BLaER1 treated with 17β-estradiol and CSF1 and Interleukin-3, amounts not matched to agents 10 nM and 100 nM (cell line): ENCODE measurements at regions not wholly inside any gene's neighbourhood (a gene's known extent, or its start where the extent isn't known, plus 50 kb on each side); places are given as distances from the start of the nearest gene placed in this dataset.
A peak's percentile ranks its signal among the peaks of the same experiment; 100 is the strongest.

Experiments
- H3K27ac ChIP-seq, 11 experiments: shearing (Covaris generic); formaldehyde crosslinking; 2 replicates each; pipeline ENCODE4 v1.8.1; 2022
- H3K27me3 ChIP-seq, 11 experiments: shearing (Covaris generic); formaldehyde crosslinking; 2 replicates each; pipeline ENCODE4 v1.8.1; 2022
- H3K36me3 ChIP-seq, 11 experiments: shearing (Covaris generic); formaldehyde crosslinking; 2 replicates each; pipeline ENCODE4 v1.8.1; 2022
- H3K4me1 ChIP-seq, 10 experiments: shearing (Covaris generic); formaldehyde crosslinking; 2 replicates each; pipeline ENCODE4 v1.8.1; 2022
- H3K4me2 ChIP-seq, 11 experiments: shearing (Covaris generic); formaldehyde crosslinking; 2 replicates each; pipeline ENCODE4 v1.8.1; 2022
- H3K4me3 ChIP-seq, 10 experiments: shearing (Covaris generic); formaldehyde crosslinking; 2 replicates each; pipeline ENCODE4 v1.8.1; 2022
- H3K9ac ChIP-seq, 11 experiments: shearing (Covaris generic); formaldehyde crosslinking; 2 replicates each; pipeline ENCODE4 v1.8.1; 2022
- H3K9me3 ChIP-seq, 11 experiments: shearing (Covaris generic); formaldehyde crosslinking; replicated peaks in 1 of 11; 2 replicates each; pipeline ENCODE4 v1.8.1; 2022
- H4K20me1 ChIP-seq, 11 experiments: shearing (Covaris generic); formaldehyde crosslinking; 2 replicates each; pipeline ENCODE4 v1.8.1; 2022
- Cebpa-rat ChIP-seq, 11 experiments: shearing (Covaris generic); IDR thresholded peaks; 2 replicates each; pipeline ENCODE4 v1.8.1; 2022

DNA sequence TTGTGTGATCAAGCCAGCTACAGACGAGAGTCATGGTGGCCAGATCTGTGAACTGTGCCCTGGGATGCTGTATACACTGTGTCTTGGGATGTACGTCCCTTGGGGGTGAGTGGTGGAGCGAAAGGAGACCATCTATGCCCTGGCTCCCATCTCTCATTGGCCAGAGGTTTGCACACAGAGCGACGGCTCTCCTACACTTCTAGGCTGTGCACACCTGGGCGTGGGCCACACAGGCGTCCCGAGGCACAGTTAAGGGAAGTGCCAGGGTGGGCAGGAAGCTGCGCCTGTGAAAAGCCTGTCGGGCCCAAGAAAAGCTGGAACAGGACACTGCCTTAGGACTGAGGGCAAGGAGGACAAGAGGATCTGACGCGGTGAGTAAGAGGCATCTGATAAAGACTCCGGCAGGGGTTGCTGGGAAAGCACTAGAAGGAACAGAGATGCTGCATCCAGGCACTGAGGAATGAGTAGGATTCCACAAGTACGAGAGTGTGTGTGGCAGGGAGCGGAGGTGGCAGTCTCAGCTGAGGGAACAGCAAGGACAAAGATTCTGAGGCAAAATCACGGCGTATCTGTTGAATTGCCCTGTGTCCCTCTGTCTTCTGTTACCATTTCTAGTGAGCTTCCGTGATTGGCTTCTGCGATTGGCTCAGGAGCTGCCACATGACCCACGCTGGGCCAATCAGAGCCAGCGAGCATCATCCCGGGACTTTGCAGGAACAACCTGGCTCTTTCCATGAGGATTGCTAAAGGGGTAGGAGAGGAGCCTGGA lies 67.9 kb upstream of the ZBTB40 start:
- no peak overlapping the region for H3K9ac ChIP-seq
- H3K4me3 ChIP-seq: no peak overlapping the region
- H3K4me2 ChIP-seq: no peak overlapping the region
- no peaks in the 10 kb centered on the region for H3K36me3 ChIP-seq
- H3K4me1 ChIP-seq: peaks cover 5 to 10% (median 8%) of the 10 kb centered on the region in 10 experiments; a peak in 17 of 20 replicates
- TF ChIP-seq Cebpa-rat (IDR thresholded peaks at IDR 0.05): no peak
- H4K20me1 ChIP-seq: no peaks in the 10 kb centered on the region; a peak in 2 of 22 replicates
- no peak overlapping the region for H3K27ac ChIP-seq
- no peaks in the 10 kb centered on the region for H3K27me3 ChIP-seq
- H3K9me3 ChIP-seq: no peaks in the 10 kb centered on the region

DNA sequence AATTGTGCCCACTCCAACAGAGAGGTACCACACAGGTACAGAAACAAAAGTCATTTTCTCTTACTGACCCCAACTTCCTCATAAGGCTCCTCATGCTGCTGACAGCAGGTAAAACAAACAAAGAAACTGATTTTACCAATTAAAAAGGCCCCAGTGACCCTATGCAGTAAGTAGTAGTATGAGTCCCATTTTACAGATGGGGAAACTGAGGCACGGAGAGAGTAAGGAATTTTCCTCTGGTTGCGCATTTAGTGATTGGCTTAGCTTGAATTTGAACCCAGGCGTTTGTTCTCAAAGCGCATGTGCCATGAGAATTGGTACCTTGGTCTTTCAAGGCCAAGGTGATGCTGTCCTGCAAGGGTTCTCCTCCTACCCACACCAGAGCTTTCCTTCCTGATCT lies 66.1 kb upstream of the ZBTB40 start:
- H3K4me1 ChIP-seq: peaks cover 0 to 6% (median 2%) of the 10 kb centered on the region in 10 experiments; a peak in 15 of 20 replicates
- no peak overlapping the region for H3K27ac ChIP-seq
- no peak overlapping the region for H3K9ac ChIP-seq
- no peak overlapping the region for H3K4me3 ChIP-seq
- H3K9me3 ChIP-seq: no peaks in the 10 kb centered on the region
- H3K36me3 ChIP-seq: no peaks in the 10 kb centered on the region
- H4K20me1 ChIP-seq: peaks cover 0 to 5% (median 0%) of the 10 kb centered on the region in 11 experiments; a peak in 3 of 22 replicates
- no peak overlapping the region for H3K4me2 ChIP-seq
- no peaks in the 10 kb centered on the region for H3K27me3 ChIP-seq
- TF ChIP-seq Cebpa-rat (IDR thresholded peaks at IDR 0.05): no peak

DNA sequence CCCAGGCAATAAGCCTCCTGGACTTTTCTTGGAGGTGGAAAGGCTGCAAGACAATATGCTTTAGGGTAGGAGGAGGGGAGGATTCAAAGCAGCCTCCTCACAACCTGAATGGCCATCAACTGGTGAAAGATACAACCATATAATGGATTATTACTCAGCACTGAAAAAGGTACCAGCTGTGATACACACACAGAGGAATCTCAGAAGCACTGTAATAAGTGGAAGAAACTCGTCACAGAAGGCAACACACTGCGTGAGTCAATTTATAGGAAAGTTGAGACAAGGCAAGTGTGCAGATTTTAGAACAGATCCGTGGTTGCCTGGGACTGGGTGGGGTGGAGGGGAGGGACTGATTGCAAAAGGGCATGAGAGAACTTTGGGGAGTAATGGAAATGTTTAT lies 64.9 kb upstream of the ZBTB40 start:
- no peaks in the 10 kb centered on the region for H3K27me3 ChIP-seq
- TF ChIP-seq Cebpa-rat (IDR thresholded peaks at IDR 0.05): no peak

DNA sequence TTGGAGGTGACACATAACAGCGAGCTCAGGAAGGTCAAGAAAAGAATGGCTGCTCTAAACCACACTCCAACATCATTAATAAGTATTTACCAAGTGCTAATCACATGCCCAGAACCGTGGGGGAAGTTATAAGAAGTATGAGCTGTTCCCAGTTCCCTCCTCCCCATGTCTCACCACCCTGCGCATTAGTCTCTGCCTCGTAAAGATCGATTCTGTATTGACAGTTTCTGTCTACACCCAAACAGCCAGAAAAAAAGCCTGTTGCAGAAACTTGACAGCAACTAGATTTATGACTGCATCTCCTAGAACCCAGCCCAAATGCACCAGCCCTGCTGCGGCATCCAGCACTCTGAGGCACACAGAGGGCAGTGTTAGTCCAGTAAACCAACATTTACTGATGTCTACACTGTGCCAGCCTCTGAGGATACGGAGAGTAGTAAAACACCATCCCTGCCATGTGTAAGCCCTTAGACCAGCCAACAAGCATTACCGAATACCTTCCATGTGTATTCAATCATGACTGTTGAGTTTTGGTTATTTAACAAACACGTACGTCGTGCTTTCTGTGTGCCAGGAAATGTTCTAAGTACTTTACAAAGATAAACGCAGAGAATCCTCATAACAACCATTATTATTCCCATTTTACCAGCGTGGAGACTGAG lies 63.6 kb upstream of the ZBTB40 start:
- no peaks in the 10 kb centered on the region for H3K27me3 ChIP-seq
- TF ChIP-seq Cebpa-rat (IDR thresholded peaks at IDR 0.05): no peak
- H3K27ac ChIP-seq: no peak overlapping the region
- no peak overlapping the region for H3K9ac ChIP-seq
- no peaks in the 10 kb centered on the region for H3K9me3 ChIP-seq
- no peak overlapping the region for H3K4me3 ChIP-seq
- peaks cover 0 to 4% (median 0%) of the 10 kb centered on the region in 10 experiments; a peak in 2 of 20 replicates for H3K4me1 ChIP-seq
- no peaks in the 10 kb centered on the region for H3K36me3 ChIP-seq
- peaks cover 0 to 5% (median 0%) of the 10 kb centered on the region in 11 experiments; a peak in 3 of 22 replicates for H4K20me1 ChIP-seq
- H3K4me2 ChIP-seq: no peak overlapping the region

More for the DNA sequence above, 64.9 kb upstream of the ZBTB40 start:
- Histone ChIP-seq H3K36me3 (no peaks in the 10 kb centered on the region), H3K9me3 (no peaks in the 10 kb centered on the region), H3K4me2 (no peak overlapping the region), H3K9ac (no peak overlapping the region), H4K20me1 (peaks cover 0 to 5% (median 0%) of the 10 kb centered on the region in 11 experiments; a peak in 3 of 22 replicates), H3K4me3 (no peak overlapping the region), H3K4me1 (peaks cover 0 to 4% (median 0%) of the 10 kb centered on the region in 10 experiments; a peak in 2 of 20 replicates), H3K27ac (no peak overlapping the region)

DNA sequence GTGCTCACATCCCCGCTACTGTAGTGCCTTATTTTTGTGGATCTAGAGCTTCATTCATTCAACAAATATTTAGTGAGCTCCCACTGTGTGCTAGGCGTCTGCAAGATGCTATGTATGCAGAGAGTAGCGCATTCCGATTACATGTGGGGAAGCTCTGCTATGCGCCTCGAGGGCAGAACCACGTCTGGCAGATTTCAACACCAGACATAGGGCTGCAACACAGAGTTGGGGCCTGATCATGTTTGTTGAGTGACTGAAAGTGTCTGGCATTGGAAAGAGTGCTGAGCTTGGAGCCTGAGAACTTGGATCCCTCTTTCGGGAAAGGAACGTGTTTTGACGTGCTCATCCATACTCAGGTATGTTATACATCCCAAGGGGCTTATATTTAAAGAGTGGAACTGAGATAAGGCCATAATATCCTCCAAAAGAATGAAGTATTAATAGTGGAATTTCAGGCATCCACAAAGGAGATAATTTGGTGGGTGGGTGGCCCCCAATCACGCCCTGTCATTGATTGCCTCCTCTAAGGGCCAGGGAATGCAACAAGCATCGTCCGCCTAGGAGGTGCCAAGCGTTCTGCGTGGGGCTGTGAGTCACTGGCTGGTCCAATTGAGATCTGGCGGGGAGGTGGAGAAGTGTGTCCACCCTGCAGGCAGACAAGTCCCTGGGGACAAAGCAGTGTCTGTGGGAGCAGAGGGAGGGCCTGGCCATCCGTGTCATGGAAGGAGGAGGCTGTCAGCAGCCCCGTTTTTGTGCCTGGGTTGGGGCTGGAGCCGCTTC lies 62.8 kb upstream of the ZBTB40 start:
- H3K4me2 ChIP-seq: no peak overlapping the region
- H3K27me3 ChIP-seq: no peaks in the 10 kb centered on the region

DNA sequence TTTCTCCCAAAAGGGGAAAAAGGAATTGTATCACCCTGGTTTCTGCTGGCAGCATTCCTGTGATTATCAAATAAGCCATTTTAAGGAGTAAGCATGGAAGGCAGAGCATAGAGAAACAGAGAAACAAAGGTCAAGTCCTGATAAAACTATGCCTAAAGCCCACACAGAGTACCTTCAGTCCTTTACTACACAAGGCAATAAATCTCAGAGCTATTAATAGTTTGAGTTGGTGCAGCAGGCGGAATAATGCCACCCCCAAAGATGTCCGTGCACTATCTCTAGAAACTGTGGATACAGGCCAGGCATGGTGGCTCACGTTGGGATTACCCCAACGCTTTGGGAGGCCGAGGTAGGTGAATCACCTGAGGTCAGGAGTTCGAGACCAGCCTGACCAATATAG lies 58.1 kb upstream of the ZBTB40 start:
- Histone ChIP-seq H3K27me3 (peaks cover 5 to 20% (median 17%) of the 10 kb centered on the region in 11 experiments; a peak in 20 of 22 replicates), H3K9ac (no peak overlapping the region), H3K4me1 (peaks cover 0 to 6% (median 1%) of the 10 kb centered on the region in 10 experiments; a peak in 9 of 20 replicates), H3K4me2 (no peak overlapping the region), H3K9me3 (no peaks in the 10 kb centered on the region), H3K4me3 (no peak overlapping the region), H4K20me1 (peaks cover 0 to 5% (median 0%) of the 10 kb centered on the region in 11 experiments; a peak in 1 of 22 replicates), H3K36me3 (no peaks in the 10 kb centered on the region), H3K27ac (no peak overlapping the region)
- TF ChIP-seq Cebpa-rat (IDR thresholded peaks at IDR 0.05): no peak

More for the DNA sequence above, 62.8 kb upstream of the ZBTB40 start:
- H3K4me3 ChIP-seq: no peak overlapping the region
- peaks cover 0 to 4% (median 0%) of the 10 kb centered on the region in 10 experiments; a peak in 2 of 20 replicates for H3K4me1 ChIP-seq
- no peak overlapping the region for H3K27ac ChIP-seq
- H3K9ac ChIP-seq: no peak overlapping the region
- no peaks in the 10 kb centered on the region for H3K9me3 ChIP-seq
- H3K36me3 ChIP-seq: no peaks in the 10 kb centered on the region
- H4K20me1 ChIP-seq: peaks cover 0 to 5% (median 0%) of the 10 kb centered on the region in 11 experiments; a peak in 3 of 22 replicates
- no peak for TF ChIP-seq Cebpa-rat (IDR thresholded peaks at IDR 0.05)

DNA sequence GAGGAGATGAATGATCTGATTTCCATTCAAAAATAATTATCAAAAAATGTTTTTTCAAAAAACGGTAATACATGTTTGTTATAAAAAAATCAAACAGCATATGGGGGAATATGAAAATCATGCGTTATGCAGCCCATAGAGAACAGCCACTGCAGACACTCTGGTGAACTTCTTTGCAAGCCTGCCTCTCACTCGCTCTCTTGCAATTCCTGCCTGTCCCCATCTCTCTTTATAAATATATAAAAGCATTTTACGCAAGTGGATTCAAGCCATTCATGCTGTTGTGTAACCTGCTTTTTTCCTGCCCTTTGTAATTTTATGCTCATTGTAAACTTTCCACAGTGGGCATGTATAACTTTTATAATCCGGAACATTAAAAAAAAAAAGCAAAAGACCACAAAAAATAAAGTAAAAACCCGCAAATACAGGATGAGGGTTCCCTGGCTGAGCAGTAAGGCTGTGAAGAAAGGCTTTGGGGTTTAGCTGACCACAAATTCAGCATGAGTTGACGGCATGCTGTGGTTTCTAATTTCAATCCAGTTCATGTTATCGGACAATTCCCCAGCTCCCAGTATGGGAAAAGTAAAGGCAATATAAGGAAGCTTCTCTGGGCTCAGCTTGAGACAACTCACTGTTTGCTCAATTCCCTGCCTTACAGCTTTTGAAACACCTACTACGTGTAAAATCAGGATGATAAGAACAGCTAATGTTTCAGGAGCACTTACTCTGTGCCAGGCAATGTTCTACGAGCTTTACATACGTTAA lies 52.8 kb upstream of the ZBTB40 start:
- Histone ChIP-seq H3K9me3 (no peaks in the 10 kb centered on the region), H3K9ac (no peak overlapping the region), H4K20me1 (peaks cover 0 to 27% (median 0%) of the 10 kb centered on the region in 11 experiments; a peak in 3 of 22 replicates), H3K36me3 (no peaks in the 10 kb centered on the region), H3K4me2 (peak overlapping the region; percentile 1 to 34 (median 22); a peak in 14 of 22 replicates), H3K4me1 (peaks cover 4 to 12% (median 8%) of the 10 kb centered on the region in 10 experiments; a peak in 14 of 20 replicates), H3K27ac (no peak overlapping the region), H3K27me3 (peaks cover 15 to 42% (median 38%) of the 10 kb centered on the region in 11 experiments; a peak in 20 of 22 replicates), H3K4me3 (no peak overlapping the region)
- no peak for TF ChIP-seq Cebpa-rat (IDR thresholded peaks at IDR 0.05)

DNA sequence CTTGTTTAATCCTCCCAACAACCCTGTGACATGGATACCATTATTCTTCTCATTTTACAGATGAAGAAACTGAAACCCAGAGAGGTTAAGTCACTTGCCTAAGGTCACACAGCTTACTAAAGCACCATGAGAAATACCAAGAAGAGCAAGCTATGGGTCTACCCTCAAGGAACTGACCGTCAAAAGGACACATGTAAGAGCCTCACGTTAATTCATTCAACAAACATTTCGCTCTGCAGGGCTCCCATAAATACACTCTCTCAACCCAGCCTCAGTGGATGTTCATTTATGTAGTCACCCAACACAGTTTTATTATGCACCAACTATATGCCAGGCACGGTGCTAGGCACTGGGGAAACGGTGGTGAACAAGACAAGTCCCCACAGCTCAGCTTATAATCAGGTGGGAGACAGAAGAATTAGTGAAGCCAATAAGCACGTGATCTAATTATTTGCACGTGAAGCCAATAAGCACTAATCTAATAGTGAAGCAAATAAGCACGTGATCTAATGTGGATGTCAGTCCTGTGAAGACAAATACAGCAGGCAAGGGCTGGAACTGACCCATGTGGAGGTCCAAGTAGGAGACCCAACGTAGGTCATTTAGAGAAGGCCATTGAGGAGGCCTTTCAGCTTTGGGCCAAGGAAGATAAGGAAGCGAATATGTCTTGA lies 52.1 kb upstream of the ZBTB40 start:
- Histone ChIP-seq H3K27ac (no peak overlapping the region), H3K9ac (no peak overlapping the region), H3K4me1 (peaks cover 4 to 12% (median 8%) of the 10 kb centered on the region in 10 experiments; a peak in 14 of 20 replicates), H3K4me2 (peak overlapping the region; percentile 1 to 34 (median 22); a peak in 10 of 22 replicates), H4K20me1 (peaks cover 0 to 27% (median 0%) of the 10 kb centered on the region in 11 experiments; a peak in 3 of 22 replicates), H3K27me3 (peaks cover 15 to 42% (median 38%) of the 10 kb centered on the region in 11 experiments; a peak in 20 of 22 replicates), H3K36me3 (no peaks in the 10 kb centered on the region), H3K9me3 (no peaks in the 10 kb centered on the region), H3K4me3 (no peak overlapping the region)
- no peak for TF ChIP-seq Cebpa-rat (IDR thresholded peaks at IDR 0.05)
